ENCODE measurements at regions not wholly inside any gene's neighbourhood (a gene's known extent, or its start where the extent isn't known, plus 50 kb on each side); places are given as distances from the start of the nearest gene placed in this dataset.

DNA sequence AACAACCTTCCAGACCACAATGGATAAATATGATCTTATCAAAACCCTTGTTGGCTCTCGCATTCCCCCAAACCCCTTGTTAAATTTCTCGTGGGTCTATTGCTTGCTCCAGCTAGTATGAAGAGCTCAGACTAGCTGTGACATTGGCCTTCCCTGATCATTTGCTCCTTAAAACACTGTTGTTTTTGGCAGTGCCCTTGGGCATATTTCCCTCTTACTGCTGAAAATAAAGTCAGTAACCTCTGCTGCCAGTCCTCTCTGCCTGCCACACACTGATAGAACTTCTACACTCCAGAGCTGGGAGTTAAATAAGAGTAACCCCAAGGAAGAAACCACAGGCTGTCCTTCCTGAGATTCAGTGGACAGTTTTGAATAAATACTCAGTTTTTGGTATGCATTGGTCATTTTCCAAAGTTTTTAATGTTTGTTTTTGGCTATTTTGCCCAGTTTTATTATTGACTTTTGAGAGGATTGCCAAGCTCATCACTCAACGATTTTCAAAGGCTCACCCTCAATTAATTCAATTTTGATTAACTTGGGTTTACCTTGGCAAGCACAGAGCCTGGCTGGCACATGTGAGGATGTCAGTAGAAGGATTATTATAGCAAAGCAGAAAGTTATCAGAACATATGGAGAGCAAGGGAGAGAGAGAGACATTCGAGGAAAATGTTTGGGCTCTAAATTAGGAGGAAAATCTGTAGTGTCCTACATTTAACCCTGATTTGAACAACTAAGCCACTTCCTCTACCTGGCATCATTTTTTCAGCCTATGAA, 84.3 kb upstream of the SYN3 start:
- no peak for TF ChIP-seq ZFX (IDR thresholded peaks at IDR 0.05; ENCODE audit: borderline replicate concordance)
- TF ChIP-seq, protein P1, sequence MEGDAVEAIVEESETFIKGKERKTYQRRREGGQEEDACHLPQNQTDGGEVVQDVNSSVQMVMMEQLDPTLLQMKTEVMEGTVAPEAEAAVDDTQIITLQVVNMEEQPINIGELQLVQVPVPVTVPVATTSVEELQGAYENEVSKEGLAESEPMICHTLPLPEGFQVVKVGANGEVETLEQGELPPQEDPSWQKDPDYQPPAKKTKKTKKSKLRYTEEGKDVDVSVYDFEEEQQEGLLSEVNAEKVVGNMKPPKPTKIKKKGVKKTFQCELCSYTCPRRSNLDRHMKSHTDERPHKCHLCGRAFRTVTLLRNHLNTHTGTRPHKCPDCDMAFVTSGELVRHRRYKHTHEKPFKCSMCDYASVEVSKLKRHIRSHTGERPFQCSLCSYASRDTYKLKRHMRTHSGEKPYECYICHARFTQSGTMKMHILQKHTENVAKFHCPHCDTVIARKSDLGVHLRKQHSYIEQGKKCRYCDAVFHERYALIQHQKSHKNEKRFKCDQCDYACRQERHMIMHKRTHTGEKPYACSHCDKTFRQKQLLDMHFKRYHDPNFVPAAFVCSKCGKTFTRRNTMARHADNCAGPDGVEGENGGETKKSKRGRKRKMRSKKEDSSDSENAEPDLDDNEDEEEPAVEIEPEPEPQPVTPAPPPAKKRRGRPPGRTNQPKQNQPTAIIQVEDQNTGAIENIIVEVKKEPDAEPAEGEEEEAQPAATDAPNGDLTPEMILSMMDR (IDR thresholded peaks at IDR 0.05) = no peak
